ENCODE measurements at regions not wholly inside any gene's neighbourhood (a gene's known extent, or its start where the extent isn't known, plus 50 kb on each side); places are given as distances from the start of the nearest gene placed in this dataset.

- TF ChIP-seq, protein P1, sequence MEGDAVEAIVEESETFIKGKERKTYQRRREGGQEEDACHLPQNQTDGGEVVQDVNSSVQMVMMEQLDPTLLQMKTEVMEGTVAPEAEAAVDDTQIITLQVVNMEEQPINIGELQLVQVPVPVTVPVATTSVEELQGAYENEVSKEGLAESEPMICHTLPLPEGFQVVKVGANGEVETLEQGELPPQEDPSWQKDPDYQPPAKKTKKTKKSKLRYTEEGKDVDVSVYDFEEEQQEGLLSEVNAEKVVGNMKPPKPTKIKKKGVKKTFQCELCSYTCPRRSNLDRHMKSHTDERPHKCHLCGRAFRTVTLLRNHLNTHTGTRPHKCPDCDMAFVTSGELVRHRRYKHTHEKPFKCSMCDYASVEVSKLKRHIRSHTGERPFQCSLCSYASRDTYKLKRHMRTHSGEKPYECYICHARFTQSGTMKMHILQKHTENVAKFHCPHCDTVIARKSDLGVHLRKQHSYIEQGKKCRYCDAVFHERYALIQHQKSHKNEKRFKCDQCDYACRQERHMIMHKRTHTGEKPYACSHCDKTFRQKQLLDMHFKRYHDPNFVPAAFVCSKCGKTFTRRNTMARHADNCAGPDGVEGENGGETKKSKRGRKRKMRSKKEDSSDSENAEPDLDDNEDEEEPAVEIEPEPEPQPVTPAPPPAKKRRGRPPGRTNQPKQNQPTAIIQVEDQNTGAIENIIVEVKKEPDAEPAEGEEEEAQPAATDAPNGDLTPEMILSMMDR (conservative IDR thresholded peaks at IDR 0.05) = no peak
- Mint-ChIP-seq H3K27ac (no peak overlapping the region), H3K36me3 (ENCODE audit: low read depth) (no peaks in the 10 kb centered on the region), H3K4me1 (no peaks in the 10 kb centered on the region), H3K27me3 (ENCODE audit: insufficient read depth) (no peaks in the 10 kb centered on the region), H3K9me3 (no peaks in the 10 kb centered on the region), H3K4me3 (no peak overlapping the region)
- no peak for DNase-seq
- Histone ChIP-seq H3K36me3 (ENCODE audit: control insufficient read depth, insufficient read depth, low read length) (no peaks in the 10 kb centered on the region), H3K4me1 (ENCODE audit: control insufficient read depth, insufficient read depth, low read length) (no peaks in the 10 kb centered on the region), H3K27ac (ENCODE audit: low read depth, low read length) (no peak overlapping the region), H3K4me3 (ENCODE audit: low read length) (no peak overlapping the region), H3K9me3 (ENCODE audit: control insufficient read depth, low read length) (no peaks in the 10 kb centered on the region), H3K27me3 (ENCODE audit: control insufficient read depth, insufficient read depth, low read length, poor library complexity, severe bottlenecking) (no peaks in the 10 kb centered on the region), H3K9ac (ENCODE audit: extremely low read depth, low read length, poor library complexity, severe bottlenecking) (no peak overlapping the region)
- 87 to 100% methylated on average over 1 of the region's 1 CpG for WGBS, 2 experiments (ENCODE audit: insufficient coverage in 1 of 2, insufficient read length in 1 of 2)
These were observed 72.2 kb upstream of the BHLHE40 start for GRCh38 chr3:4907050-4907449.

- Histone ChIP-seq H3K9ac (ENCODE audit: extremely low read depth, low read length, poor library complexity, severe bottlenecking) (no peak overlapping the region), H3K27me3 (ENCODE audit: control insufficient read depth, insufficient read depth, low read length, poor library complexity, severe bottlenecking) (no peaks in the 10 kb centered on the region), H3K9me3 (ENCODE audit: control insufficient read depth, low read length) (no peaks in the 10 kb centered on the region), H3K4me1 (ENCODE audit: control insufficient read depth, insufficient read depth, low read length) (no peaks in the 10 kb centered on the region), H3K4me3 (ENCODE audit: low read length) (no peak overlapping the region), H3K27ac (ENCODE audit: low read depth, low read length) (no peak overlapping the region), H3K36me3 (ENCODE audit: control insufficient read depth, insufficient read depth, low read length) (no peaks in the 10 kb centered on the region)
- DNase-seq = no peak
- 85 to 100% methylated on average over 3 to 7 of the region's 7 CpGs for WGBS, 2 experiments (ENCODE audit: insufficient coverage in 1 of 2, insufficient read length in 1 of 2)
- TF ChIP-seq, protein P1 (conservative IDR thresholded peaks at IDR 0.05) = no peak
- Mint-ChIP-seq H3K4me1 (no peaks in the 10 kb centered on the region), H3K9me3 (no peaks in the 10 kb centered on the region), H3K27ac (no peak overlapping the region), H3K27me3 (ENCODE audit: insufficient read depth) (no peaks in the 10 kb centered on the region), H3K36me3 (ENCODE audit: low read depth) (no peaks in the 10 kb centered on the region), H3K4me3 (no peak overlapping the region)
These were observed 71.4 kb upstream of the BHLHE40 start for GRCh38 chr3:4907643-4908432.

DNA sequence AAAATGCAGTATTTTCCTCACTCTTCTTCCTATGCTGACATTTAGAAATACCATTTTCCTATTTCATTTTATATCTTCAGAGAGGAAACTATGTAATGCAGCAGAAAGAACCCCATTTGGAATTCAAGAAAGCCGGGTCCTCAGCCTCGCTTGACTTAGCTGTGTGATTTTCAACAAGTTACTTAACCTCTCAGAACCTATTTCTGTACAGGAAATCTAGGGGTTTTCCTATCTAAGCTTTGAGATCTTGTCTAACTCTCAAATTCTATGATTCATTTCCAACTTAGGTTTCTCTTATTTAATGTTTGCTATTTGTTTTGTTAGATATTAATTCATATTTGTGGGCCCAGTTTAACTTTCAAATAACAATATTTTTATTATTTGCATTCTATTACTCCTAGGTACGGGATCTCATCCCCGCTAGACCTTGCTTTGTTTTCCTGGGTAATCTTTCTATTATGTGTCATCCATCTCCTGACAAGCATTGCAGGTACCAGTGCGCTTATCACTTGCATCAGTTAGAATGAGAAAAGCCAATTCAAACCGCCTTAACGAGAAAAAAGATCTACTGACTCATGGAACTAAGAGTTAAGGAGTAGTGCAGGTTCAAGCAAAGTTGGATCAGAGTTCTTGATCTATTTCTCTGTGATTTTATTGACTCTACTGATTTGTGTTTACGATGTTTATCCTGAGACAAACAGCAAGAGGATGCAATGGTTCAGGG lies 70.6 kb upstream of the BHLHE40 start:
- WGBS, 2 experiments (ENCODE audit: insufficient coverage in 1 of 2, insufficient read length in 1 of 2) = 95 to 96% methylated on average over 8 of the region's 8 CpGs
- no peaks in the 10 kb centered on the region for H3K27me3 ChIP-seq (ENCODE audit: control insufficient read depth, insufficient read depth, low read length, poor library complexity, severe bottlenecking)
- Mint-ChIP-seq H3K36me3 (ENCODE audit: low read depth) (no peaks in the 10 kb centered on the region), H3K9me3 (peaks cover 2% of the 10 kb centered on the region), H3K4me3 (no peak overlapping the region), H3K27ac (no peak overlapping the region), H3K27me3 (ENCODE audit: insufficient read depth) (no peaks in the 10 kb centered on the region), H3K4me1 (no peaks in the 10 kb centered on the region)
- H3K27ac ChIP-seq (ENCODE audit: low read depth, low read length) = no peak overlapping the region
- no peaks in the 10 kb centered on the region for H3K9me3 ChIP-seq (ENCODE audit: control insufficient read depth, low read length)
- no peak overlapping the region for H3K9ac ChIP-seq (ENCODE audit: extremely low read depth, low read length, poor library complexity, severe bottlenecking)
- H3K4me1 ChIP-seq (ENCODE audit: control insufficient read depth, insufficient read depth, low read length) = no peaks in the 10 kb centered on the region
- TF ChIP-seq, protein P1 (conservative IDR thresholded peaks at IDR 0.05) = no peak
- no peak for DNase-seq
- no peak overlapping the region for H3K4me3 ChIP-seq (ENCODE audit: low read length)
- no peaks in the 10 kb centered on the region for H3K36me3 ChIP-seq (ENCODE audit: control insufficient read depth, insufficient read depth, low read length)
